SIG-M5 treated with dmso at 0.1 percent for 504 hours (cell line): ENCODE measurements at regions not wholly inside any gene's neighbourhood (a gene's known extent, or its start where the extent isn't known, plus 50 kb on each side); places are given as distances from the start of the nearest gene placed in this dataset.
"Not testable (repeated sequence)": the region's sequence is repeated elsewhere in the genome, so short reads cannot be mapped to it uniquely, and the experiment has no call there.

Source experiments
- DNase-seq: peaks from one replicate; lab custom pipeline; 2025; ENCODE audit not compliant: unreplicated experiment; lab: John Stamatoyannopoulos, UW

DNA sequence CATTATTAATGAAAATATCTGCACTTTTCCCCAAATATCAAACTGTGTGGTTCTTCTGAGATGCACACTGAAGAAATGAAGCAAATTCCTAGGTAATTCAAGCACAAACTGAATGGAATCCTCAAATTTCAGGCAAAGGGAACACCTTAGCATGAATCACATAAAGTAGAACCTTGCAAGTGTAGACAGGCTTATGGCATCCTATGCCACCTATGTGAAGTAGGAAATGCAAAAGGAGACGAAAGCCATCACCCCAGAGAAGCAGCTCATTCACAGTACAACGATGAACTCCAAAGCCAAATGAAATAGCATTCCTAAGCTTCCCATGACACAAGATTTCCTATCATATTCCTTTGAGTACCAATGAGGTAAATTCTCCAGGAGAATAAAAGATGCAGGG, 461.2 kb upstream of the RUNX1 start:
- DNase-seq: no peak

GRCh38 chr21:35509001-35509704, 460.1 kb upstream of the RUNX1 start:
- peak; percentile 94 for DNase-seq

DNA sequence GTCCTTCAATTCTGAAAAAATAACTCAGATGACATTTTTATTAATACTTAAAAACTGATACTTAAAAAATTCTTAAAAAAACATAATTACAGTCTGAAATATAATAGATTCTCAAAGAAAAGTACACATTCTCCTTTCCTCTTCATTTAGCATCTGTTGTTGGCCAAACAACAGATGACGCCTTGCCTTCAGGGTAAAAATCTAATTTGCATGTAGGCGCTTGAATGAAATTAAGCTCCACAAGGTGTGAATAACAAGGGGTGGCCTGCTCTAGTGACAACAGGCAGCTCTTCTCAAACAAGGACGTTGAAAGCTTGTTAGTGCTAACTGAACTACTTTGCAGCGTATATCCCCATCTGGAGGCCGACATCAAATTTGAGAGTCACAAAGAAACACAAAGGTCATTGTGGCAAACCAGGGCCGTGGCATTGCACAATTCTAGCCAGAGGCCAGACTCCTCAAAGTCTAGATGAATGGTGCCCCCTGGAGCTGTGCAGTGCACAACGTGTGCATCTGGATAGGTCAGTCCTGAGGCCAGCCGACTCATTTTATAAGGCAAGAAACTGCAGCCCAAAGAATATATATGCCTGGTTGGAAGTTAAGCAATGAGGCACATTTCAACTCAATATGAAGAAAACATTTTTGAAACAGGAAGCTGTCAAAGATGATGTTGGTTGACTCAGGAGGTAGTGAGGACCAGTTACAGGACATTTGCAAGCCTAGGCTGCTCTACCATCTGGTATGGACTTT, 459.2 kb upstream of the RUNX1 start:
- peak; percentile 94 for DNase-seq

GRCh38 chr21:35507181-35507759, 458.2 kb upstream of the RUNX1 start:
- no peak for DNase-seq

DNA sequence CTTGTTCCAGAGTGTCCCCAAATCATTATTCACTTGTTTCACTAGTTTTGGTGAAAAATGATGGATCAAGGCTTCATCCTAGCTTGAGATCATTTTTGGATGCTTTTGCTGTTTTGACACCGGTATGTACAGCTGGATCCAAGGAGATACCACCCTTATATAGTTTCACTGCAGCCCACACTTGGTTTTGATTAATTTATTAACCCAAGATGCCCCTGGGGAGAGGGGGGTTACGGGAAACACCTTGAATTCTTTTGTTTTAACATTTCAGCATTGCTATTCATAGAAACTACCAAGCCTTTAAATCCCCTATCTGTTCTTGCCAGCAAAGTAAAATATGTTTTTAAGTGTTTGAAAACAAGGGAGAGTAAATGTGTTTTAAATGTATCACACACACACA, 457.7 kb upstream of the RUNX1 start:
- no peak for DNase-seq

- no peak for DNase-seq
These were observed 457.2 kb upstream of the RUNX1 start for GRCh38 chr21:35506352-35506751.

DNA sequence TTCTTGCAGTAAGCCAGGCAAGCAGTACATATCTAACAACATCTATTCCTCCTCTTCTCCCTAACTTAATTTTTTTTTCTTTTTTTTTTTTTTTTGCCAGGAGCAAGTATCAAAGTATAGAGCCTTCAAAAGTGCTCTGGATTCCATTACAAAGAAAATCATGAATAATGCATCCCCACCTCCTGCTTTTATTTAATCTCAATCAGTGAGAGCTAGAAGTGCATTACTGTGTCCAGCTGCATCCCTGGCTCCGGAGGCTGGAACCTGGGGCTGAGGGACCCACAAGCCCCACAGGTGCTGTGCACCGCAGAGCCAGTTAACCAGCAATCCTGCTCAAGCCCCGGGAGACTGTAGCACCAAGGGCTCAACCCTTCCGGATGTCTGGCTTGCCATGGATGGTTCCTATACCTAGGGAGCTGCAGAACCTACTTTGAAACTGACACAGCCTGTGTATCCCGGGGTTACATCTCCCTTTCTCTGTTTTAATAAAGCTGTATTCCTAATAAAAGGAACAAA, 455.9 kb upstream of the RUNX1 start:
- no peak for DNase-seq

DNA sequence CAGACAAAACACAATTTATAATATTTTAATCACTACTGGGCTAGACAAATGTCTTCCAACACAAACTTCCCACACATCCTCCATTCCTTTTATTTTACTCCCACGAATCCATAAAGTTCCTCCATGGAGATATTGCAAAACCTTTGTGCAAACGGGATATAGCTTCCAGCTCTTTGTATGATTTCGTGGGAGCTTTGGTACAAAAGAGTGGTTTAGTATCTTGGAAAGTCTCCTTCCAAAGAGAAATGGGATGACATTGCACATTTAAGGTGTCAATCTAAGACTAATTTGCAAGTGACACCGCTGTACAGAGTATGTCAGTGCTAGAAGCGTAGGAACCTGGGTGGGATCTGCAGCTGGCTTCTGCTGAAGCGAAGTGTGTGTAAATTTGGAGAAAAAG, 455.2 kb upstream of the RUNX1 start:
- DNase-seq: no peak

DNA sequence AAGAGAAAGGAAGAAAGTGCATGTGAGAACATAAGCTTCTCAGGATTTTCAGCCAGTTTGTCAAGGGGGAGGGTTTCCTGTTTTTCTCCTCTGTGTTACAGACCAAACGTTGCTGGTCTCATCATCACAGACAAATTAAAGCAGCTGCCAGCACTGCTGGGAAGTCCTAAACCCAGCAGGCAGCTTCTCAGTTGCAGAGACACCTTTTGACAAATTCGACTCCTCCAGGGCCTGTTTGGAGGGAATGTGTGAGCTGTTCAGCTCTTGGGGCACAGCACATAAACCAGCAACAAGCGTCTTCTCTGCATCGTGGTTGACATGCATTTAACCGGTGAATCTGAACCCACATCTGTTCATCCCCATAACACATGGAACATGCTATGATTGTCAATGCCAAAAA, 454.6 kb upstream of the RUNX1 start:
- no peak for DNase-seq

DNA sequence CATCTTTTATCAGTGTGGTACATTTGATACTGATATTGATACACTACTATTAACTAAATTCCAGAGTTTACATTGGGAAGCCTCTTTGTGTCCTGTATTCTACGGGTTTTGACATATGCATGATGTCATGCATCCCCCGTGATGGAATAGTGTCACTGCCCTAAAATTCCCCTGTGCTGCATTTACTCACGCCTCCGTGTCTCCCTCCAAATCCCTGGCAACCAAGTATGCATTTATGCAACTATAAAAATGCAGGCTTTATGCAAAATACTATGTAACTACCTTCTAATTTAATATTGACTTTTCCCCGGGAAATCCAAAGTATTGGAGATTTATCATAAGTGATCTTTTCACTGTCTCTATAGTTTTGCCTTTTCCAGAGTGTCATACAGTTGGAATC, 453.7 kb upstream of the RUNX1 start:
- DNase-seq: no peak

- not testable (repeated sequence) for DNase-seq
These were observed 448.4 kb upstream of the RUNX1 start for GRCh38 chr21:35497522-35497921.

DNA sequence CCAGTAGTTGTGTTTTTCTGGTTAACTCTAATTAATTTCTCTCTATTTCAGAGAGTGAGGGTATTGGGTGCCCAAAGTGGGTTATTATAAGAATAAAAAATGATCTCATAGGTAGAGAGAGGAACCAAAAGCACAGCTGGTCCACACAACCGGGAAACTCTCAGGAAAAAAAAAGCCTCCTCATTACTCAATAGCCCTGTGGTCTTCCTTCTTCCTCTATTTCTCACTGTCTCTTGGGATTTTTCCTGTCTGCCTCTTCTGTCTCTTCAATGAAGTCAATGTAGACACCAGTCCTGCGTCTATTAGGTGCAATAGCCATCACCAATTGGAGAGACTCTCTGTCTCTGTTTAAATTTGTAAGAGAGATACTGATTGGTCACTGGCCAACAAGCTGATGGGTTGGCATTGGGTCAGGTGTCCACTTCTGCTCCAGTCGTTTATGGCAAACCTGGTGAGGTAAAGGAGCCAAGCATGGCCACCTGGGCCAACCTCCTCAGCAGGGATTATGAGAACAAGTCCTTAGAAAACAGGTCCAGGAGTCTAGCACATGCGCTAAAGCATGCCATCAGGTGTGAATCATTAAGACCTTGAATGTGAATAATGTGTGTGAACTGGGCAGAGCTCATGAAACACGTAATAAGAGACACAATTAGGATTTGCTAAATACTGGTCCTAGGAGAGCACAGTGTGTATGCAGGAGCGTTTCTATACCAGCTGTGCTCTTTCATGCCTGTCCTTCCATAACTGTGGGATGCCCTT, 443.0 kb upstream of the RUNX1 start:
- peak; percentile 44 for DNase-seq

DNA sequence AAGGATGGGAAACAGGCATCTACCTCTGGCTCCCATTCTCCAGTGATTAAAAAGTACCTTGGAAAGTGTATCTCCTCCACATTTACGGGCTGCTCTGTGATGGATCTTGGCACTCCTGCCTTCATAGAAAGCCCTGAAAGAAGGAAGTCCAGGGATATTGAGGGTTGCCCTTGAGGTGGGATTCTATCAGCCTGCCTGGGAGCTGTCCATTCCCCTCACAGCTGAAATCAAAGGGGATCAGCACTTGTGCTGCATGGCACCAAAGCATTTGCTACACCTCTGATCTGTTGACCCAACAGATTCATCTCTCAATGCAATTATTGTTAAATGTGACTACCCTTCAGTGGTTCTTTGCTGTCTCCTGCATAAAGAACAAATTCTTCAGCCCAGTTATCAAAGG, 442.0 kb upstream of the RUNX1 start:
- DNase-seq: no peak

DNA sequence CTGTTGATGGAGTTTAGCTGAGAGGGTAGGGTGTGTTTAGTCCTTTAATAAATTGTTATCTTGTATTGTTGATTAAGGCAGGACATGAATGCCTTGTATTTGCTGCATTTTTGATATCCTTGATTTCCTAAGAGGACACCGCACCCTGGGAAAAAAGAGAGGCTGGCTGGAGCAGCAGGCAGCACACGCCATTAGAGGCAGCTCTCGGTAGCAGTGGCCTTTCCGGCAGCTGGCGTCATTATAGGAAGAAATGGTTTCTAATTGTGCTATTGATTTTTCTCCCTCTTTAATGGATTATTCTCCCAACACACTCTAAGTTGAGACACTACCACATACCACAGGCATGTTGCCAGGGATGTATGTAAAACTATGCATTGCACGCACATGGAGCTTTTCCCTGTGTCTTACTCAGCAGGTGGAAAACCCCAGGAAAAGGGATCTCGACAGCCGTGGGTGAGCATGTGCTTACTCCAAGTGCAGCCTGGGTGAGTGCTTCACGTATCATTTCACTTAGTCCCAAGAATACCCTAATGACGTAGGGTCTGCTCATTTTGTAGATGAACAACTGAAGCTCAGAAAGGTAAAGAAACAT, 440.4 kb upstream of the RUNX1 start:
- no peak for DNase-seq

GRCh38 chr21:35488946-35489345, 439.8 kb upstream of the RUNX1 start:
- no peak for DNase-seq

DNA sequence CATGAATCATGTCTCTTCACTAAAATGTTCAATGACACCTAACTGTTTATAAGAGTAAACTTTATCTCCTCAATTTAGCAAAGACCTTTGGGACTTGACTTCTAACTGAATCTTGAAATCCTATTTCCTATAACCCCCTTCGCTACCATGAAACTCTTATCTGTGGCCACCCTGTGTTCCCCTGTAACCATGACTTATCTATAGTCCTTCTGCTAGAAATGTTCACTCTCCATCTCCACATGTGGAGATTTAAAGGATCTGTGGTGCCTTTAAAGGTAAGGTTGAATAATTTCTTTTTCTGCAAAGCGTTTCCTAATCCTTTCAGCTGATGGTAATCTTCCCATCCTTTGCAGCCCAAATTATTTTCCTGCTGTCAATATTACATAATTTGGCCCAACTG, 436.3 kb upstream of the RUNX1 start:
- no peak for DNase-seq

DNA sequence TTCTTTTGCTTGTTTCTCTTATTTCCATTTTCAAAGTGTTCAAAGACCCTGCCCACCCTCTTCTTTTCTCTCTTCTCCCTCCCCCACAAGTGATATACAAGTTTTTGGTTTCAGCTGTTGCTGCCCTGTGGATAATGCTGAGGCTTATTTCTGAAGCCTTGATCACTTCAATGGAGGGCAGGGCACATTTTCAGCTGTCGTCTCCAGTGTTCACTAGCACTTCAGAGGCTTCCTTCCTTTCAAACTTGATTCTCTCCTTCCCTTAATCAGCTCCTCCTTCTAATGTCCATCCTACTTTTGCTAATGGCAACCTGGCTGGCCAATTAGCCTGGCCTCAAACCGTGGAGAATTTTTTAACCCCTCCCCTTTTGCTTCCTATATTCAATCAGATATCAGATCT, 435.7 kb upstream of the RUNX1 start:
- DNase-seq: no peak

GRCh38 chr21:35484032-35484431, 434.9 kb upstream of the RUNX1 start:
- DNase-seq: no peak

GRCh38 chr21:35482933-35483662, 434.0 kb upstream of the RUNX1 start:
- no peak for DNase-seq

- DNase-seq: no peak
These were observed 433.0 kb upstream of the RUNX1 start for GRCh38 chr21:35482096-35482495.
